Caki2 (cell line): ENCODE measurements at regions not wholly inside any gene's neighbourhood (a gene's known extent, or its start where the extent isn't known, plus 50 kb on each side); places are given as distances from the start of the nearest gene placed in this dataset.

ENCODE experiments used
- DNase-seq: peaks from one replicate; pipeline ENCODE4 v3.0.0-alpha.2; 2015; ENCODE audit warnings: low read depth
- in situ Hi-C: cut with HindIII; loops from 2 replicates; pipeline ENCODE4 v1.10.0; 2016; ENCODE audit warnings: low sequenced_read_pairs, low pct_unique_long_range_greater_than_20kb, mixed read lengths

DNA sequence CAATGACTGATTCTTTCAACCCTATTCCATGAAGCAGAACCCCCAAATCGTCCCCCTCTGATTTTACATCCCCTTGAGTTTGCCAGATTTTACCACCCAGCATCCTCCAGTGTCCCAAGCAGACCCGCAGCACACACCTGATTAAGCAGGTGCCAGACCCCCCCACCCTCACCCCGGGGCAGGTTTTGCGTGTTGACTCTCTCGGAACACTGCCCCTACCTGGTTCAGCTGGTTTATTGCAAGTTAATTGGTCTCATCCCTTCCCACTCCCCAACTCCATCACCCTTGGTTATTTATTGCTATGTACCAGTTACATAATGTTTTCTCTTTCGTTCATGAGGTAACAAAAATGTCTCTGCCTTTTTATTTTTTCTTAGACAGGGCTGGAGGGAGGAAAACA lies 258.4 kb downstream of the BCOR start:
- in situ Hi-C loops, result no loop called here
- no peak for DNase-seq

DNA sequence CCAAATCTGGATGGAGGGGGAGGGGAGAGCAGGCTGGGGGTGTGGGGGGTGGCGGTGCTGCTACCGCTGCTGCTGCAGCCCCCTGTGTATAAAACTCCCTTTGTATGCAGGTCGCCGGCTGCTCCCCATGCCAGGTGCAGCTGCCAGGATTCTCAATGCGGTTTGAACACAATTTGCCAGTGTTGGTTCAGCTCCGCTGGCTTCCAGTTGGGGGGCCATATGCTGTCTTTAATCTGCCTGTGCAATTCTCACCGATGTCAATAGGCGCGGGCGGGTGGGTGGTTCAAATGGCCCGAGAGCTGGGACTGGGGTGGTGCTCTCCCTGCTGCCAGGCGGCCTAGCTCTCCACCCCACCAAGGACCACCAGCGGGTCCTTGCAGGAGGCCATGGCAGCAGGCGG lies 257.6 kb downstream of the BCOR start:
- DNase-seq, result no peak
- in situ Hi-C loops, result no loop called here

DNA sequence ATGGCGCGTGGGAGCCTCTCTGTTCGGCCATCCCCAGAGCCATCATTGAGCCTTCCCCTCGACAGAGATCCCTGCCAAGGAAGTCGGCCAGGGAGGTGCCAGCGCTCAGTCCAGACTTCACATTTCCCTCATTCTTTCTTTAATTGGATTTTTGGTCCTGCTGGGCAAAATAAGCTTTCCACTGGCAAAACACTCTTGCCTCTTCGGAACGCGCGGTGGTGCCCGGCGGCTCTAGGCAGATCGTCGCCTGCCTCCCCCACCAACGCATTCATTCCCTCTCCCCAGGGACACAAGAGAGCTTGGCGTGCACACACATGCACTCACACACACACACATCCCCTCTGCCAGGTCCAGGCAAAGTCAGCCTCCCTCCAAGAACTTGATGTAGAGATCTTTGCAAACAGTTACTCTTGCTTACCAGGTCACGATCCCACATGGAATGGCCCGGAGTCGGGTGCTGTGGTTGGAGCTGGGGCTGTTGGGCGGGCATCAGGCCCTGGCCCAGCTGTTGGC lies 257.1 kb downstream of the BCOR start:
- in situ Hi-C loops, result no loop called here
- DNase-seq, result no peak

DNA sequence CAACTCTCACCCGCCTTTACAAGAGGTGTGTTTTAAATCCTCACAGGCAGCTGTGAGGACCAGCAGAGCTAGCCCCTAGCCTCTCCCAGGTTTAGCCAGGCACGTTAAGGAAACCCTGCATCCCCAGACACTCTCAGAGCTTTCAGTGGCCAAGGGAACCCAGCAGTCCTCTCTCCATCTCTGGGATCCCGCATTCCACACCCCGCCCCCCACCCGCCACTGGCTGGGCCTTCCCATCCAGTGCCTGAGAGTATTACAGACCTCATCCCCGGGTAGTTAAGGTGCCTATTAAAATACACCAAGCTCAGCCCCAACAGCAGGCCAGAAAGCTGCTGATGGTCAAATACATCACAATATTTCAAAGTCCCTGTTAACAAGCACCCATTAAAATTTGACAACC lies 256.2 kb downstream of the BCOR start:
- in situ Hi-C loops, result no loop called here
- DNase-seq, result no peak

DNA sequence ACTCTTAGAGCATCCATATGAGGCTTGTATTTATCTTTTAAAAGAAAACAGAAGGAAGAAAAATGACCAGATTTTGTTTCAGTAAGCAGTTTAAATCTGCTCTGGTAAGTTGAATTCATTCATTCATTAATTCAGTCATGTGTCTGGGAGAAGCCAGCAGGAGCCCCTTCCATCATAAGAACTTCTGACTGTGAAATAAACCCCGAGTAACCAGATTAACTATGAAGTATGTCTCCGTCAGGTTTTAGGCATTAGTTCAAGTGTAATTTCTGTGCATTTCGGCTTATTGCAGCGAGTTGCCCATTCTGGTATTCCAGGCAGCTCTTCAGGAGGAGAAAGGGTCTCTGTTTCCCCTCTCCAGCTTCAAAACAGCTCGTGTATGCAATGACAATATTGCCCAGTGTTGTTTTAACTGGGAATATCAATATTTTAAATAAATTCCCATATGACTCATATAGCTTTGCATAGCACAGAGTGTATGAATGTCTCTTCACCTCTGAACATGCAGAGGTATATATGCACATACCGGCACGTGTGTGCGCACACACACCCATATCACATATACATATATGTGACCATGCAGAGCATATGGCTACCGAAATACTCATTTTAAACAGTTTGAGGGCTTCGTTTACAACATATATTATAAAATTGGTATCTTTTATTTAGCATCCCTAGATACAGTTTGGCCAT lies 255.3 kb downstream of the BCOR start:
- DNase-seq, result no peak
- in situ Hi-C loops, result no loop called here

DNA sequence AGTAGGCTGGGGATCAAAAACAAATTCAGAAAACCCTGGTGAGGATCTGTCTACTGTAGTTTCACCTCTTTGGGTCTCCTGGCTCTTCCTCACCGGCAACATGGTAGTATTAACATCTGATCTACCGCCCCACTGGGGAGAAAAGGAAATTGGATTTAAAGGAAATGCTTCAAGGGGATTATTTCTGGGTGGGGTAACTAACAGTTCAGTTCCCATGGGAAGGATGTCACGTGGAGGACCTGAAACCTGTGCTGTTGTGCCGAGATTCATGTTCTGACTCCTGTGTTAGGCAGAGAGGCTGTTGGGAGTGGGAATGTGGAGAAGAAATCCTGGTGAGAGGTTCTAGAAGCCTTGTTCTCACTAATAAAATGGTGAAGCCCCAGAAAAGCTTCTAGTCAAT lies 254.4 kb downstream of the BCOR start:
- DNase-seq, result no peak
- in situ Hi-C loops, result no loop called here

DNA sequence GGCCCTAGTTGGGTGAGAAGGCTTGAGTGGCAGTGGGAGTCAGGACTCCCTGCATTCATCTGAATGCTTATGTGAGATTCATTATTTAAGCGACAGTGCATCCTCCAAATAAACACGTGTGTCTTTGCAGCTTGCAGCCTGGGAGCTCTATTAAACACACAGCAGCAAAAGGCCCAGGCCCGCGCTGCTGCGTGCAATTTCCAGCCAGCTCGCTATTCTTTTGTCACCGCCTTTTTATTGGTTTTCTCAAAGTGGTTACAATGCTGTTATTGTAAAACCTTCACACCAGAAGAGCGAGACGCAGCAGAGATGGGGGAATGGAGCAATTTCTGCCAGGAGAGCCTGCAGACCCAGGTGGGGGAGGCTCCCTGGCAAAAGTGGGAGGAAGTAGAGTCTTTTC lies 252.5 kb downstream of the BCOR start:
- in situ Hi-C loops, result no loop called here
- no peak for DNase-seq

DNA sequence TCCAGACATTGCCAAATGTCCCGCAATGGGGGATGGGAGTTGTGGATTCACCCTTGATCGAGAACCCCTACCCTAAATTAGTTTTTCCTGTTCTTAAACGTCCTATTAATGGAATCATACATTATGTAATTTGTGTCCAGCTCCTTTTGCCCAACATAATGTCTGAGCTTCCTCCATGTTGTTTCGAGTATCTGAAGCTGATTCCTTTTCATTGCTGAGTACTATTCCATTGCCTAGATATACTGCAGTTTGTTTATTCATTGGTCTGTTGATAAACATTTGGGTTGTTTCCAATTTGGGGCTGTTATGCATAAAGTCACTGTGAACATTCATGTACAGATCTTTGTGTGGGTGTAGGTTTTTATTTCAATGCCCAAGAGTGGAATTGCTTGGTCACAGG lies 251.3 kb downstream of the BCOR start:
- DNase-seq, result no peak

DNA sequence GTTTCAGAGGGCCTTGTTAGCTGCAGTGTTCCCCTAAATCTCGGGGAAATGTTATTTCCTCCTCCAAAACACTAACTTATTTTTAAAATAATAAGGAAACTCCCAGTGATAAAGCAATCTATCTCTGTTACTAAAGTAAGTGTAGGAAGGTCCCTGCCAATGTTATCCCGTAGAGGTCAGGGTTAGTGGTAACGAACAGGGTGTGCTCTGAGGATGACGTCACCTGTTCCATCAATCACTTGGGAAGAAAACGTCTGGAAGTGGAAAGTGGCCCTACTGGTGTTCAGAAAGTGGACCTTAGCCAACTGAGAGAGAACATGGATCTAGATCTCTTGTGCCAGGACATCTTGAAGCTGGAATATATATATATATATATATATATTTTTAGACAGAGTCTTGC lies 249.5 kb downstream of the BCOR start:
- no peak for DNase-seq
- in situ Hi-C loops, result no loop called here

More for the DNA sequence above, 251.3 kb downstream of the BCOR start:
- in situ Hi-C loops, result no loop called here

DNA sequence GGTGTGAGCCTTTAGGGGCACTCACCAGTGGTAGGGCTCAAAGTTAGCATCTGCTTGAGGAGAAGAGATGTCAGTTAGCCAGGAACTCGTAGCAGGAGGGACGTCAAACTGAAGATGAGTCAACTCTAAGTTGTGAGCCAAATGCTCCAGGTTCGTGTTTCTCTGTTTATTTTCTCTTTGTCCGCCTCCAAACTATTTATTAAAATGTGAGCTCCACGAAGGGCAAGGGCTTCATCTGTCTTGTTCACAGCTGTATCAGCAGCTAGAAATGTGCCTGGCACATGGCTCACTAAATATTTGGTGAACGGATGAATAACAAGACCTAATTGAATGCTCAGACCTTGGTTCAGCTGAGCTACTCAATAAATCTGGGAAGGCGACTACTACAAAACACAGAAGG lies 248.9 kb downstream of the BCOR start:
- in situ Hi-C loops, result no loop called here

DNA sequence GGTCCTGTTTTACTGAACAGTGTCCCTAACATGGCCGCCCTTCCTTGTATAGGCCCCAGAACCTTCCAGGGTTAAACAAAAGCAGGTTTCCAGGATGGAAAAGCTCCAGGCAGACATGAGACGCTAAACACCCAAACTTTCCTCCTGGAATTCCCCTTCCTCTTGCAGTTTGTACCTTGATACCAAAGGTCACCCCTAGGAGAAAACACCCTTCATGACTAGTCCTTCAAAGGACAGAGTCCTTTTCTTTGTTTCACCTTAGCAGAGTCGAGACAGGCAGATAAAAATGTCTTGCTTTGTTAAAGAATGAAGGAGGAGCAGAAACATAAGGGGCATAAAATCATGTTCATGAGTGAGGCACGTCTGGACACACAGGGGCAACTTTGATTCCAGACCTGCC lies 247.5 kb downstream of the BCOR start:
- in situ Hi-C loops, result no loop called here
- no peak for DNase-seq

More for the DNA sequence above, 248.9 kb downstream of the BCOR start:
- no peak for DNase-seq

DNA sequence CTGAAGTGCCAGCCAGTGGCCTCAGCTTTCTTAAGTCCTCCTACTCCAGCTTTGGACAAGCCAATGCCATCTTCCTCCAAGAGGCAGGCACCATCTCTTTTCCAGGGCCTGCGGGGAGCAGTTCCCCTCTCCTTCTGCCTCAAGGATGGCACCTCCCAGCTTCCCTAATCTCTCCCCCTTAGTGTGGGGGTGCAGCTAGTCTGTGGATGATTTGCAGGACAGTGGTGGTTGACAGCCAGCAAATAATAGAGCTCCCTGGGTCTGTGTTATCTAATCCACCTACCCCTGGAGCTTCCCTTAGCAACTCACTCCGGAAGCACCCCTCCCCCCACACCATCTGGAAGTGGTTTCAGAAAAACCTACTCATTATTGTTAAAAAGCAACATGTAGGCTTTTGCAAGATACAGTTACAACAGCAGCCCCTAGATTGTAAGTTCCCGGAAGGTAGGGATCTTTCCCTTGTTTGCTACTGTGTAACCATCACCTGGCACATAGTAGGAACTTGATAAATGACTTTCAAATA lies 247.1 kb downstream of the BCOR start:
- no peak for DNase-seq
- in situ Hi-C loops, result no loop called here

DNA sequence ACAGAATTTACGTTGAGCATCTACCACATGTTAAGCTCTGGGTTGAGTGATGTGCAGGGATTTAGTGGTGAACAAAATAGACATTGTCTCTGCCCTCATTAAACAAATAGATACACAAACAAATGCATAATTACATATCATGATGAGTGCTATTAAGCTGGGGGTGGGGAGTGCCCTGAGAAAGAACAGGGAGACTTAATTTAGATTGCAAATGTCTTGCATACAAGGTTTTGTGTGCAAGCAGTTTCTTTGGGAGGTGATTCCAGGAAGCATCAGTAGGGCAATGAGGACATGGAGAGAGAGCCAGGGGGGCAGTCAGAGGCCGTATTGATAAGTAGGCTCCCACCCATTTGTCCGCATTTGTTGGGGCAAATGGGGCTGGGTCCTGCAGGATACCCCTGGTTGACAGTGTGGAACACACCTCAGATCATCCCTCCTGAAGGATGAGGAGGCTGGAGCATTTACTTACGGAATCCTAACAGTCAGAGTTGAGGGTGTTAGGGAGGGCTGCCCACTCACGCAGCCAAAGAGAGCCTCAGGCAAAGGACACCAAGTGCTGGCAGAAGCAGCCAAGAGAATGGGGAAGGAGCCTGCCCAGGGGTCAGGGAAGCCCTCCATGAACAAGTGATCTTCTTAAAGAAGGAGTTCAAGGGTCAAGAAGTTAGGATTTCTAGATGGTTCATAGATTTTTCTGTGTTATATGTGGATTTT lies 245.9 kb downstream of the BCOR start:
- in situ Hi-C loops, result no loop called here
- no peak for DNase-seq

DNA sequence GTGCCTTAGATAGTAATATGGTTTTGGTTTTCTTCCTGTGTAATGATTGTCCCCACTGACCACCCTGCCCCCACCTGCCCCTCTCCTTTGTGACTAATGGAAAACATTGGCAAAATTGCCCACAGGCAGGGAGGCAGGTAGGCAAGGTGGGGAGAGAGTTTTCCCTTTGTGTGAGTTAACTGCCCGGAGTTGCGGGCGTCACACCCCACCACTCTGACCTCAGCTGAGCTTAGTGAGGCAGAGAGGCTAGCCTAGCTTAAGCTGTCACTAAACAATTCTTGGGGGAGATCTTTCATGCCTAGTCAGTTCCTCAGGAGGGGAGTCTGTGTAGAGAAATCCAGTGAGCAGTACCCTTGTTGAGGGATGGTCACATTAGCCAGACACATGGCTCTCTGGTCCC lies 245.3 kb downstream of the BCOR start:
- DNase-seq, result no peak
- in situ Hi-C loops, result no loop called here

DNA sequence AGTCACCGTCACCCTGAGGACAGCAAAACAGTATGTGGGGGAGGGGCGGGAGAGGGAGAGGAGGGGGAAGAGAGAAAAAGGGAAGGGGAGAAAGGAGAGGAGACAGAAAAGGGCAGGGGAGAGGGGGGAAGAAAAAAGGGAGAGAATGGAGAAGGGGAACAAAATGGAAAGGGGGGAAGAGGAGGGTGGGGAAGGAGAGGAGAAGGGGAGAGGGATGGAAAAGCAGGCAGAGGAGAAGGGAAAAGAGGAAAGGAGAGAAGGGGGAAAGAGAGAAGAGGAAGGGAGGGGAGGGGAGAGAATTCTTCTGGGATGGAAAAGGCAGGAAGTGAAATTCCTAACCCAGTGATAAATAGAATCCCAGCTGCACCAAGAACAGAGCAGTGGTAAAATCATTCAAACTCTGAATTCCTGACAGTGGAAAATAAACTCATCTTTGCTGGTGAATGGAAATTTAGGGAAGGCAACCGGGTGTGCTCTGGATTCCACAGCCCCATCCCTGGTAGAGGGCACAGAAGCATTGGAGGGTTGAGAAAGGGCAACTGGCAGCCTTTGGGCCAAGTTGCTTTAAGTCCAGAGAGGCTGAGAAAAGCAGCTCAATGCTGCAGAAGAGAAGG lies 244.2 kb downstream of the BCOR start:
- in situ Hi-C loops, result no loop called here
- DNase-seq, result no peak

DNA sequence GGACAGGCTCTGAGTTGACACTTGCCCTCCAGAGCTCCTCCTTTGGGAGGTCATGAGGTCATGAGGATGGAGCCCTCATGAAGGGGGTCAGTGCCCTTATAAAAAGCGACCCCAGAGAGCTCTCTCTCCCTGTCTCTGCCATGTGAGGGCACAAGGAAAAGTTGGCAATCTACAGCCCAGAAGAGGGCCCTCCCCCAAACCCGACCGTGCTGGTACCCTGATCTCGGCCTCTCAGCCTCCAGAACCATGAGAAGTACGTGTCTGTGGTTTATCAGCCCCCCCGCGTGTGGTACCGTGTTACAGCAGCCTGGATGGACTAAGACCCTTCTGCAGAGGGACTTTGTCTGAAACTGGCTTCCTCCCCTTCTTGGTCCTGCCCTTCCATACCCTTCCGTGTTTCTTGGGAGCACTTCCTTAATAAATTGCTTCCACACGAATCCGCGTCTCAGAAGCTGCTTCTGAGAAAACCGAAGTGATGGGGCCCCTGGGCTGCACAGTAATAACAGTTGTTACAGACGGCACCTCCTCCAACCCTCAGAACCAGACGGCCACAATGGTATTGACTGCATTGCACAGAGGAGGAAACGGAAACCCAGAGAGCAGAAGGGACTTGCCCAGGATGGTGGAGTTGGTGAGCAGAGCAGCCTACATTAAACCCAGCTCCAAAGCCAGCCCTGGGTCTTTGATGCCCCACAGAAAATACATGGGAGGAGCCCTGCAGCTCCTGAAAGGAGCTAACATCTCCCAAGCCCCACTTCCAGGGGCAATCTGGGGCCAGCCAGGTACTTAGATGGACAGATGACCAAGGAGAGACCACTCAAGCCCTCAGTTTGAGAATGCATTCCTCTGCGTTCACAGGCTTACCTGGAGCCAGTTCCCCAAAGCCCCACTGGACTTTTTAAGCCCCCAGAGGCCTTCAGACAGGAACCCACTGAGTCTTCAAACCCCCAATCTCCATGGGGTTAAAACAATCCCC lies 242.7 kb downstream of the BCOR start:
- in situ Hi-C loops, result no loop called here
- DNase-seq, result no peak

DNA sequence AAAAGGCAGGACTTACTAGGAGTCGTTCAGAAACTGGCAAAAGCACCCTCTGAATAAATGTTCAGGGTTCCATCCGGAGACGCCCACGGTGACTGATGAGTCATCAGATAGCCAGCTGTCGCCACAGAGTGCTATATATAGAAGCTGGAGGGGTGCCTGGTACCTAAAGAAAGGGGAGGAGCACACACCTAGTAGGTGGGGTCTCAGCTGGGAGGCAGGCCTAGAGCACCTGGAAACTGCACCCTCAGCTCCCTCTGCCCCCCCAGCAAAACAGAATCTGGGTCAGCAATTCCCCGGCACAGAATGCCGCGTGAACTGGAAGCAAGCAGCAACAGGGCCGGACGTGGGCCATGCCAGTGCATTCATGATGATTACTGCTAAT lies 242.0 kb downstream of the BCOR start:
- in situ Hi-C loops, result no loop called here
- DNase-seq, result no peak

DNA sequence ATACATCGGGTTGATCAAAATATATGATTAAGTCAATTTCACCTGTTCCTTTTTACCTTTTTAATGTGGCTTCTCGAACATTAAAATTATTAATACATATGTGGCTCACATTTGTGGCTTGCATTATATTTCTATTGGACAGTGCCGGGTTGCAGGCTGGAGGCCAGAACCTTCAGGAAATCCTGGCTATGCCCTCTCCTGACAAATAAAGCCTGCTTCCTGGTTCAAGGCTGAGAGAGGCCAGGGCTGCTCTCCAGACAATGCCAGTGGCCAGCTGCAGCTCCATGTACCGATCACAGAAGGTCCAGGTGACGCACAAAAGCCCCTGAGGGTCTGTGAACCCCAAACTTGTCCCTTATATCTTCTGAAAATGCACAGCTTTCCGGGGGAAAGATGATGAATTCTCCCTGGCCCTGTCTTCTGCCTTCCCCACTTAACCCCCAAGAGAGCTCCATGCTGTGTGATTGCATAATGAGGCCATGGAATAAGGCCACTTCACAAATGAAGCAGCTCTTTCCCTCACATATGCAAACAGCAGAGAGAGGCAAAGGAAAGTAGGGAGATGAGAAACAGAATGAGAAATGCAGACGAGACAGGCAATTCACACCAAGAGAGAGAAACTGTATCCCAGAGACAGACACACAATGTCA lies 241.2 kb downstream of the BCOR start:
- in situ Hi-C loops, result no loop called here
- no peak for DNase-seq
